Activated CD4-positive, alpha-beta T cell treated with anti-CD3 and anti-CD28 coated beads for 36 hours (primary cell): ENCODE measurements at regions not wholly inside any gene's neighbourhood (a gene's known extent, or its start where the extent isn't known, plus 50 kb on each side); places are given as distances from the start of the nearest gene placed in this dataset.
"Not testable (repeated sequence)": the region's sequence is repeated elsewhere in the genome, so short reads cannot be mapped to it uniquely, and the experiment has no call there.

Experiments
- ATAC-seq: fragments of 200-7000 bp; cut with Tn5 transposase; one replicate; pipeline ENCODE4 v1.10.0; 2021; ENCODE audit warnings: mild to moderate bottlenecking, moderate library complexity
- CTCF ChIA-PET: fragments of 350-600 bp; sonication (Branson Sonifier 250); formaldehyde crosslinking; loops from one replicate; lab custom pipeline; 2021; ENCODE audit warnings: antibody characterized with exemption; lab: Charles Lee
- POLR2A ChIA-PET: fragments of 350-600 bp; sonication (Branson Sonifier 250); formaldehyde crosslinking; loops from one replicate; lab custom pipeline; 2021; ENCODE audit warnings: antibody characterized with exemption, inconsistent platforms; lab: Charles Lee
- DNase-seq: peaks from one replicate; pipeline ENCODE4 v3.0.0-alpha.2; 2020
- H3K27ac Mint-ChIP-seq: one replicate; pipeline ENCODE4 v1.8.0; 2021; ENCODE audit warnings: mixed read lengths
- H3K27me3 Mint-ChIP-seq: one replicate; pipeline ENCODE4 v1.8.0; 2021; ENCODE audit warnings: mixed read lengths
- H3K36me3 Mint-ChIP-seq: one replicate; pipeline ENCODE4 v1.8.0; 2021; ENCODE audit warnings: low read depth, mixed read lengths
- H3K4me1 Mint-ChIP-seq: one replicate; pipeline ENCODE4 v1.8.0; 2021; ENCODE audit warnings: mixed read lengths
- H3K4me3 Mint-ChIP-seq: one replicate; pipeline ENCODE4 v1.8.0; 2021; ENCODE audit warnings: mild to moderate bottlenecking, moderate library complexity, mixed read lengths
- H3K9me3 Mint-ChIP-seq: one replicate; pipeline ENCODE4 v1.8.0; 2021; ENCODE audit warnings: low read depth, mixed read lengths
- intact Hi-C, 2 experiments: fragments of 100-400 bp; cut with DNase I in 1 of 2; cut with micrococcal nuclease in 1 of 2; formaldehyde crosslinking; loops; one replicate each; pipeline versions ENCODE4 v1.14.2 to v1.15.1; 2022 to 2024; cut with DNase I, micrococcal nuclease

DNA sequence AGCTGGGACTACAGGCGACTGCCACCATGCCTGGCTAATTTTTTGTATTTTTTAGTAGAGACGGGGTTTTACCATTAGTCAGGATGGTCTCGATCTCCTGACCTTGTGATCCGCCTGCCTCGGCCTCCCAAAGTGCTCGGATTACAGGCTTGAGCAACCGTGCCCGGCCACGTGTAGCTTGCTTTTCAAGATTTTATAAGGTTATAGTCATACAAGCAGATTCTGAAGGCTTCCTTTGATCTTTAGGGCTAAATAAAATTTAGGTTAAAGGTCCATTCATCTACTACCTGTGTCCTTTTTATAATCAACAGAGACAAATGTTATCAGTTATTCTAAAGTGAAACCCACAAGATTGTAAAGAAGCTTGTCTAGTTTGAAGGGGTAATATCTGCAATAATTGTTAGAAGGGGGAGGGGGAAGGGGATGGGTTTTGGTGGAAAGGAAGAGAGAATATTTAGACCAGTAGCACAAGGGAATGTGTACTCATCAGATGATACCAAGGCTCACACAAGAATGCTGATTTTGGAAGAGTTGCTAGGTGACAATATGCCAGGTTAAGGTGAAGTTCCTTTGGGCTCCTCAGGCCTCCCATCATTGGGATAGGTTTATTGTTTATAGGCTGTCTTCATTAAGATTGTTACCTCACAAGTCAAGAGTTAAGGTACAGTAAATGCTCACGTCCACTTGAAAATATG, 284.7 kb downstream of the ALDH8A1 start:
- Mint-ChIP-seq H3K36me3 (no peaks in the 10 kb centered on the region), H3K9me3 (no peaks in the 10 kb centered on the region), H3K4me3 (no peak overlapping the region), H3K4me1 (no peaks in the 10 kb centered on the region), H3K27me3 (no peaks in the 10 kb centered on the region), H3K27ac (no peak overlapping the region)
- CTCF ChIA-PET: interaction anchor here (0.5 to 0.6 kb wide), 2 partner anchors 24 to 37 kb away, joined by 3 read pairs; no protein-coding TSS in a partner anchor
- DNase-seq (no peak), ATAC-seq (no peak)
- POLR2A ChIA-PET: no interaction called here
- intact Hi-C loops: no loop called here

GRCh38 chr6:134663800-134664535, 285.9 kb downstream of the ALDH8A1 start:
- no peaks in the 10 kb centered on the region for H3K27me3 Mint-ChIP-seq
- ChIA-PET CTCF (no interaction called here), POLR2A (no interaction called here)
- H3K36me3 Mint-ChIP-seq: no peaks in the 10 kb centered on the region
- H3K27ac Mint-ChIP-seq: no peak overlapping the region
- no peak overlapping the region for H3K4me3 Mint-ChIP-seq
- intact Hi-C loops: no loop called here
- no peaks in the 10 kb centered on the region for H3K4me1 Mint-ChIP-seq
- no peak for DNase-seq
- no peaks in the 10 kb centered on the region for H3K9me3 Mint-ChIP-seq
- no peak for ATAC-seq

DNA sequence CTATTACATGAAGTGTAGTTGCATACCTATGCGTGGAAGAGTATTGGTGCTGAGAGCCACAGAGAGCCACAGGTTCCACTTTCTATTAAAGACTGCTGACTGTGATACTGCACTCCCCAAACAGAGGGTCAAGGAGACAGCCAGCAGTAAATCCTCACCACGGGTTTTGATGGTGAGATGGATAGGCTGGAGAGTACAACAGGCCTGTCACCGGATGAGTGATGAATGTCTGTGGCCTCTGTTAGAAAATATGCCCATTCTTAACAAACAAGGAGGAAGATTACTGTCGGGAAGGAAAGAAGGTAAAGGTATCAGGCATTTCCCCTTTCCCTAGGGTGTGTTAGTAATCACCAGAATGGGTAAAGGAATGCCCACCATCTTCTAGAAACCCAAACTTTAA, 286.5 kb downstream of the ALDH8A1 start:
- intact Hi-C loops: no loop called here
- POLR2A ChIA-PET: no interaction called here
- DNase-seq (no peak), ATAC-seq (no peak)
- no peaks in the 10 kb centered on the region for H3K27me3 Mint-ChIP-seq
- CTCF ChIA-PET: no interaction called here
- no peak overlapping the region for H3K27ac Mint-ChIP-seq
- no peak overlapping the region for H3K4me3 Mint-ChIP-seq
- no peaks in the 10 kb centered on the region for H3K4me1 Mint-ChIP-seq
- no peaks in the 10 kb centered on the region for H3K36me3 Mint-ChIP-seq
- no peaks in the 10 kb centered on the region for H3K9me3 Mint-ChIP-seq

- Mint-ChIP-seq H3K4me3 (no peak overlapping the region), H3K9me3 (no peaks in the 10 kb centered on the region), H3K27ac (no peak overlapping the region), H3K4me1 (no peaks in the 10 kb centered on the region), H3K27me3 (no peaks in the 10 kb centered on the region), H3K36me3 (no peaks in the 10 kb centered on the region)
- no peak for DNase-seq
- ChIA-PET POLR2A (interaction anchor here (0.7 kb wide), 1 partner anchor 388 kb away, joined by 3 read pairs; no protein-coding TSS in a partner anchor), CTCF (interaction anchor here (0.6 kb wide), 1 partner anchor 279 kb away, joined by 3 read pairs; no protein-coding TSS in a partner anchor)
- intact Hi-C loops: no loop called here
- no peak for ATAC-seq
Measured at GRCh38 chr6:134662077-134662700, 287.7 kb downstream of the ALDH8A1 start.

DNA sequence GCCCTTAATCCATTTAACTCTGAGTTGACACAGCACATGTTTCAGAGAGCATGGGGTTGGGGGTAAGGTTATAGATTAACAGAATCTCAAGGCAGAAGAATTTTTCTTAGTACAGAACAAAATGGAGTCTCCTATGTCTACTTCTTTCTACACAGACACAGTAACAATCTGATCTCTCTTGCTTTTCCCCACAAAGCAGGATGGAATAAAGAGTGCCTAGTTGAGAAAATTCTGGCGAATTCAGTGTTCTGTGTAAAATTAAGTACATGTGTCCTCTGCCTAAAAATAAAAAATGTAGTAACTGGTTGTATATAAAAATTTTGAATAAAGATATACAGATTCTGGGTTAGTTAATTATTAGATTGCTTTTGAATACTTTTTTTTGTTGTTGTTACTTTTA, 290.0 kb downstream of the ALDH8A1 start:
- CTCF ChIA-PET: interaction anchor here (0.6 kb wide), 1 partner anchor 163 kb away, joined by 3 read pairs; no protein-coding TSS in a partner anchor
- H3K27ac Mint-ChIP-seq, H3K4me1 Mint-ChIP-seq, H3K36me3 Mint-ChIP-seq, POLR2A ChIA-PET, ATAC-seq, H3K4me3 Mint-ChIP-seq, H3K9me3 Mint-ChIP-seq, intact Hi-C loops, H3K27me3 Mint-ChIP-seq, DNase-seq: not testable (repeated sequence)

GRCh38 chr6:134658596-134658995, 291.3 kb downstream of the ALDH8A1 start:
- intact Hi-C loops: no loop called here
- H3K9me3 Mint-ChIP-seq: no peaks in the 10 kb centered on the region
- H3K4me3 Mint-ChIP-seq: no peak overlapping the region
- POLR2A ChIA-PET: no interaction called here
- DNase-seq: no peak
- peaks cover 2% of the 10 kb centered on the region for H3K27me3 Mint-ChIP-seq
- ATAC-seq: no peak
- H3K4me1 Mint-ChIP-seq: no peaks in the 10 kb centered on the region
- no peaks in the 10 kb centered on the region for H3K36me3 Mint-ChIP-seq
- CTCF ChIA-PET: interaction anchor here (0.5 to 1.3 kb wide), 4 partner anchors 17 to 436 kb away, joined by 3 to 4 read pairs (median 3); no protein-coding TSS in a partner anchor
- no peak overlapping the region for H3K27ac Mint-ChIP-seq

GRCh38 chr6:134657751-134658527, 292.0 kb downstream of the ALDH8A1 start:
- DNase-seq (no peak), ATAC-seq (no peak)
- no peak overlapping the region for H3K27ac Mint-ChIP-seq
- H3K27me3 Mint-ChIP-seq: peaks cover 2% of the 10 kb centered on the region
- H3K4me1 Mint-ChIP-seq: no peaks in the 10 kb centered on the region
- no peaks in the 10 kb centered on the region for H3K9me3 Mint-ChIP-seq
- intact Hi-C loops: no loop called here
- POLR2A ChIA-PET: interaction anchor here (0.7 kb wide), 1 partner anchor 311 kb away, joined by 3 read pairs; no protein-coding TSS in a partner anchor
- H3K36me3 Mint-ChIP-seq: no peaks in the 10 kb centered on the region
- no peak overlapping the region for H3K4me3 Mint-ChIP-seq
- CTCF ChIA-PET: interaction anchor here (0.6 to 1.3 kb wide), 4 partner anchors 9 to 435 kb away, joined by 3 to 4 read pairs (median 3); no protein-coding TSS in a partner anchor

DNA sequence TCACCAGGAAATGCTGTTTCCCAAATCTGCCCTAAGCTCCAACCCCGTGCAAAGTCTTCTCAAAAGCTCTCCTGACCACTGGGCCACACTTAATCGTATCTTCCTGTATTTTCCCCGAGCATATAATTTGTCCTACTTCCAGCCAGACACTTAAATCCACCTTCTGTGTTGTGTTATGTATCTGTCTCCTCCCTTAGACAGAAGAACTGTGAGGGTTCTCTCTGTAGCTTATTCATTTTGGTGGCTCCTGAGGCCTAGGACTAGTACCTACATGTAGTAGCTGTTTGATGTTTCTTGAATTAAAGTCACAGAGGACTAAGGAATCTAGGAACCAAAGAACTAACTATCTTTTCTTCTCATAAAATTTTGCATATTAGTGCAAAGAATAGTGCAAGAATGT, 292.6 kb downstream of the ALDH8A1 start:
- intact Hi-C loops: no loop called here
- H3K36me3 Mint-ChIP-seq: no peaks in the 10 kb centered on the region
- no peaks in the 10 kb centered on the region for H3K4me1 Mint-ChIP-seq
- POLR2A ChIA-PET: no interaction called here
- DNase-seq: no peak
- H3K27ac Mint-ChIP-seq: no peak overlapping the region
- CTCF ChIA-PET: interaction anchor here (1.0 kb wide), 1 partner anchor 9 kb away, joined by 3 read pairs; no protein-coding TSS in a partner anchor
- peaks cover 2% of the 10 kb centered on the region for H3K27me3 Mint-ChIP-seq
- H3K9me3 Mint-ChIP-seq: no peaks in the 10 kb centered on the region
- no peak for ATAC-seq
- no peak overlapping the region for H3K4me3 Mint-ChIP-seq

- POLR2A ChIA-PET: no interaction called here
- Mint-ChIP-seq H3K9me3 (no peaks in the 10 kb centered on the region), H3K4me1 (no peaks in the 10 kb centered on the region), H3K36me3 (no peaks in the 10 kb centered on the region), H3K27ac (no peak overlapping the region), H3K4me3 (no peak overlapping the region), H3K27me3 (peaks cover 3% of the 10 kb centered on the region)
- DNase-seq (no peak), ATAC-seq (no peak)
- intact Hi-C loops: no loop called here
- CTCF ChIA-PET: interaction anchor here (1.4 to 2.0 kb wide), 2 partner anchors 14 to 228 kb away, joined by 3 to 6 read pairs; no protein-coding TSS in a partner anchor
Measured at GRCh38 chr6:134654751-134655150, 295.1 kb downstream of the ALDH8A1 start.

- no peaks in the 10 kb centered on the region for H3K36me3 Mint-ChIP-seq
- no peak for ATAC-seq
- H3K27me3 Mint-ChIP-seq: peaks cover 3% of the 10 kb centered on the region
- H3K4me1 Mint-ChIP-seq: no peaks in the 10 kb centered on the region
- POLR2A ChIA-PET: no interaction called here
- H3K4me3 Mint-ChIP-seq: no peak overlapping the region
- H3K27ac Mint-ChIP-seq: no peak overlapping the region
- CTCF ChIA-PET: interaction anchor here (0.7 kb wide), 1 partner anchor 48 kb away, joined by 3 read pairs; no protein-coding TSS in a partner anchor
- no peak for DNase-seq
- no peaks in the 10 kb centered on the region for H3K9me3 Mint-ChIP-seq
- intact Hi-C loops: no loop called here
Measured at GRCh38 chr6:134651519-134651918, 298.4 kb downstream of the ALDH8A1 start.

DNA sequence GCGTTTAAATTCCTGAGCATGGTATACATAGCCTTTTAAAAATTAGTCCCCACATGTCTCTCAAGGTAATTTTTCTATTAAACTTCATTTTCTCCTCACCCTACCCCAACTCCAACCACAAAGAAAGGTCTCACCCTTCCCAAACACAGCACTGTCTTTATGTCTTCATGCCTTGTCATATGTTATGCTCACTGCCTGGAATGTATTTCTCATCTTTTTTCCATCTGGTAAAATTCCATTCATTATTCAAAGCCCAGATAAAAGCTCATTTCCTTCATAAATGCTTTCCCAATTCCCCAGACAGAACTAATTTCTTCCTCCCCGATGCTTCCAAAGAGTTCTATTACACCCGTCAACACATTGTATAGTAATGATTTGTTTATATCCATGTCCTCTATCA, 302.0 kb downstream of the ALDH8A1 start:
- Mint-ChIP-seq H3K27me3 (peaks cover 2% of the 10 kb centered on the region), H3K4me3 (no peak overlapping the region), H3K4me1 (no peaks in the 10 kb centered on the region), H3K36me3 (no peaks in the 10 kb centered on the region), H3K27ac (no peak overlapping the region), H3K9me3 (no peaks in the 10 kb centered on the region)
- CTCF ChIA-PET: no interaction called here
- no peak for DNase-seq
- ATAC-seq: no peak
- POLR2A ChIA-PET: no interaction called here
- intact Hi-C loops: loop anchor here (10.0 kb wide), 2 partner anchors 287 to 333 kb away; partner anchors contain the start of gene SGK1 (in 1 of the 2)
